ENCODE measurements at regions not wholly inside any gene's neighbourhood (a gene's known extent, or its start where the extent isn't known, plus 50 kb on each side); places are given as distances from the start of the nearest gene placed in this dataset.

DNA sequence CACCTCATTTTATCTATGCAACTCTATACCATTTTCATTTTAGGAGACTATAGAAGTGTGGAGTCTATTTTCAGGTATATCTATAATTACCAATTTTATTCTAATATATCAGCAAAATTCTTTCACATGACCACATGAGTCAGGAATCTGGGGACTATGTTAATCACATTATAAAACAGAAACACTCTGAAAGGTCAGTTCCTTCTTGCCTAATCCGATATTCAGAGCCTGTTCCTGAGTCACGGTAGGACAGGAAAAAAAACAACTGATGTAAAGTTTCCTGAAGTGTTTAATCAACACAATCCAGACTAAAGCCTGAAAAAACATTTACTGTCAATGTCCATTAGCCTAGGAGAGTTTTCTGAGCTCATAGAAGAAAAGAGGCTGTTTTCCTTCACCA is 1902.3 kb downstream of the NCAM2 start:
- H3K4me3 ChIP-seq = no peak overlapping the region
- TF ChIP-seq, protein P1, sequence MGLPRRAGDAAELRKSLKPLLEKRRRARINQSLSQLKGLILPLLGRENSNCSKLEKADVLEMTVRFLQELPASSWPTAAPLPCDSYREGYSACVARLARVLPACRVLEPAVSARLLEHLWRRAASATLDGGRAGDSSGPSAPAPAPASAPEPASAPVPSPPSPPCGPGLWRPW (IDR thresholded peaks at IDR 0.05) = no peak
- TF ChIP-seq, protein P2, sequence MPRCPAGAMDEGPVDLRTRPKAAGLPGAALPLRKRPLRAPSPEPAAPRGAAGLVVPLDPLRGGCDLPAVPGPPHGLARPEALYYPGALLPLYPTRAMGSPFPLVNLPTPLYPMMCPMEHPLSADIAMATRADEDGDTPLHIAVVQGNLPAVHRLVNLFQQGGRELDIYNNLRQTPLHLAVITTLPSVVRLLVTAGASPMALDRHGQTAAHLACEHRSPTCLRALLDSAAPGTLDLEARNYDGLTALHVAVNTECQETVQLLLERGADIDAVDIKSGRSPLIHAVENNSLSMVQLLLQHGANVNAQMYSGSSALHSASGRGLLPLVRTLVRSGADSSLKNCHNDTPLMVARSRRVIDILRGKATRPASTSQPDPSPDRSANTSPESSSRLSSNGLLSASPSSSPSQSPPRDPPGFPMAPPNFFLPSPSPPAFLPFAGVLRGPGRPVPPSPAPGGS (IDR thresholded peaks at IDR 0.05) = no peak
- TF ChIP-seq MAZ (IDR thresholded peaks at IDR 0.05; ENCODE audit: borderline replicate concordance, low read depth, low read length) (no peak), CEBPB (IDR thresholded peaks at IDR 0.05) (no peak), POLR2AphosphoS2 (conservative IDR thresholded peaks at IDR 0.05; ENCODE audit: low read length) (no peak), BHLHE40 (IDR thresholded peaks at IDR 0.05; ENCODE audit: low read depth, low read length) (no peak)
- DNase-seq (ENCODE audit: low read depth in 1 of 2, low spot score in 1 of 2) (no peak), FAIRE-seq (no peak), ATAC-seq (no peak)
- no peak overlapping the region for H3K4me2 ChIP-seq
- 5% methylated on average over 2 of the region's 2 CpGs for WGBS (ENCODE audit: missing lambda C conversion rate)
- no peaks in the 10 kb centered on the region; the same call in 2 of the 3 replicates for H3K9me3 ChIP-seq
- POLR2A ChIA-PET = no interaction called here
- no peaks in the 10 kb centered on the region for H3K4me1 ChIP-seq
- CTCF ChIA-PET = no interaction called here
- no peak overlapping the region for H3K27ac ChIP-seq

DNA sequence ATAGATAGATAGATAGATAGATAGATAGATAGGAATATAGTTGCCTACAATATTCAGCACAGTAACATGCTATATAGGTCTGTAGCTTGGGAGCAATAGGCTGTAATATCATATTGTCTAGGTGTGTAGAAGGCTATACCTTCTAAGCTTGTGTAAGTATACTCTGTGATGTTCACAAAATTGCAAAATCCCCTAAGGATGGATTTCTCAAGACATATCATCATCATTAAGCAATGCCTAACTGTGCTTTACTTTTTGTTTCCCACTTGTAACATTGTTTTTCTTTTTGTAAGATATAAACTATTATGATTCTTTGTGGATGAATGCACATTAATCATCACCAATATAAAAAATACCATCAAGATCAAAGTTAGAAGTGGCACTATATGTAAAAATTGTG is 1905.6 kb downstream of the NCAM2 start:
- CTCF ChIA-PET = no interaction called here
- TF ChIP-seq, protein P3, sequence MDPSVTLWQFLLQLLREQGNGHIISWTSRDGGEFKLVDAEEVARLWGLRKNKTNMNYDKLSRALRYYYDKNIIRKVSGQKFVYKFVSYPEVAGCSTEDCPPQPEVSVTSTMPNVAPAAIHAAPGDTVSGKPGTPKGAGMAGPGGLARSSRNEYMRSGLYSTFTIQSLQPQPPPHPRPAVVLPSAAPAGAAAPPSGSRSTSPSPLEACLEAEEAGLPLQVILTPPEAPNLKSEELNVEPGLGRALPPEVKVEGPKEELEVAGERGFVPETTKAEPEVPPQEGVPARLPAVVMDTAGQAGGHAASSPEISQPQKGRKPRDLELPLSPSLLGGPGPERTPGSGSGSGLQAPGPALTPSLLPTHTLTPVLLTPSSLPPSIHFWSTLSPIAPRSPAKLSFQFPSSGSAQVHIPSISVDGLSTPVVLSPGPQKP (IDR thresholded peaks at IDR 0.05; ENCODE audit: low read depth, low read length) = no peak
- TF ChIP-seq EP300 (IDR thresholded peaks at IDR 0.05) (no peak), ZSCAN20 (CRISPR knock-in tag; IDR thresholded peaks at IDR 0.05) (no peak), CHD4 (IDR thresholded peaks at IDR 0.05; ENCODE audit: borderline replicate concordance) (no peak), KDM1A (IDR thresholded peaks at IDR 0.05; ENCODE audit: low read depth) (no peak), BHLHE40 (IDR thresholded peaks at IDR 0.05; ENCODE audit: low read depth, low read length) (no peak), SREBF2 (IDR thresholded peaks at IDR 0.05) (no peak), PHF8 (IDR thresholded peaks at IDR 0.05; ENCODE audit: borderline replicate concordance, low read depth) (no peak), CHD2 (IDR thresholded peaks at IDR 0.05; ENCODE audit: low read length, partially characterized antibody) (no peak), FOSB (CRISPR knock-in tag; IDR thresholded peaks at IDR 0.05) (no peak), CEBPB (IDR thresholded peaks at IDR 0.05) (no peak), KDM5A (IDR thresholded peaks at IDR 0.05) (no peak)
- TF ChIP-seq, protein P4, sequence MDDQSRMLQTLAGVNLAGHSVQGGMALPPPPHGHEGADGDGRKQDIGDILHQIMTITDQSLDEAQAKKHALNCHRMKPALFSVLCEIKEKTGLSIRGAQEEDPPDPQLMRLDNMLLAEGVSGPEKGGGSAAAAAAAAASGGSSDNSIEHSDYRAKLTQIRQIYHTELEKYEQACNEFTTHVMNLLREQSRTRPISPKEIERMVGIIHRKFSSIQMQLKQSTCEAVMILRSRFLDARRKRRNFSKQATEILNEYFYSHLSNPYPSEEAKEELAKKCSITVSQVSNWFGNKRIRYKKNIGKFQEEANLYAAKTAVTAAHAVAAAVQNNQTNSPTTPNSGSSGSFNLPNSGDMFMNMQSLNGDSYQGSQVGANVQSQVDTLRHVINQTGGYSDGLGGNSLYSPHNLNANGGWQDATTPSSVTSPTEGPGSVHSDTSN (IDR thresholded peaks at IDR 0.05) = no peak
- TF ChIP-seq, protein P5, sequence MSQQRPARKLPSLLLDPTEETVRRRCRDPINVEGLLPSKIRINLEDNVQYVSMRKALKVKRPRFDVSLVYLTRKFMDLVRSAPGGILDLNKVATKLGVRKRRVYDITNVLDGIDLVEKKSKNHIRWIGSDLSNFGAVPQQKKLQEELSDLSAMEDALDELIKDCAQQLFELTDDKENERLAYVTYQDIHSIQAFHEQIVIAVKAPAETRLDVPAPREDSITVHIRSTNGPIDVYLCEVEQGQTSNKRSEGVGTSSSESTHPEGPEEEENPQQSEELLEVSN (IDR thresholded peaks at IDR 0.05; ENCODE audit: borderline replicate concordance, low read depth) = no peak
- TF ChIP-seq, protein P6, sequence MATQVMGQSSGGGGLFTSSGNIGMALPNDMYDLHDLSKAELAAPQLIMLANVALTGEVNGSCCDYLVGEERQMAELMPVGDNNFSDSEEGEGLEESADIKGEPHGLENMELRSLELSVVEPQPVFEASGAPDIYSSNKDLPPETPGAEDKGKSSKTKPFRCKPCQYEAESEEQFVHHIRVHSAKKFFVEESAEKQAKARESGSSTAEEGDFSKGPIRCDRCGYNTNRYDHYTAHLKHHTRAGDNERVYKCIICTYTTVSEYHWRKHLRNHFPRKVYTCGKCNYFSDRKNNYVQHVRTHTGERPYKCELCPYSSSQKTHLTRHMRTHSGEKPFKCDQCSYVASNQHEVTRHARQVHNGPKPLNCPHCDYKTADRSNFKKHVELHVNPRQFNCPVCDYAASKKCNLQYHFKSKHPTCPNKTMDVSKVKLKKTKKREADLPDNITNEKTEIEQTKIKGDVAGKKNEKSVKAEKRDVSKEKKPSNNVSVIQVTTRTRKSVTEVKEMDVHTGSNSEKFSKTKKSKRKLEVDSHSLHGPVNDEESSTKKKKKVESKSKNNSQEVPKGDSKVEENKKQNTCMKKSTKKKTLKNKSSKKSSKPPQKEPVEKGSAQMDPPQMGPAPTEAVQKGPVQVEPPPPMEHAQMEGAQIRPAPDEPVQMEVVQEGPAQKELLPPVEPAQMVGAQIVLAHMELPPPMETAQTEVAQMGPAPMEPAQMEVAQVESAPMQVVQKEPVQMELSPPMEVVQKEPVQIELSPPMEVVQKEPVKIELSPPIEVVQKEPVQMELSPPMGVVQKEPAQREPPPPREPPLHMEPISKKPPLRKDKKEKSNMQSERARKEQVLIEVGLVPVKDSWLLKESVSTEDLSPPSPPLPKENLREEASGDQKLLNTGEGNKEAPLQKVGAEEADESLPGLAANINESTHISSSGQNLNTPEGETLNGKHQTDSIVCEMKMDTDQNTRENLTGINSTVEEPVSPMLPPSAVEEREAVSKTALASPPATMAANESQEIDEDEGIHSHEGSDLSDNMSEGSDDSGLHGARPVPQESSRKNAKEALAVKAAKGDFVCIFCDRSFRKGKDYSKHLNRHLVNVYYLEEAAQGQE (IDR thresholded peaks at IDR 0.05) = no peak
- TF ChIP-seq, protein P7, sequence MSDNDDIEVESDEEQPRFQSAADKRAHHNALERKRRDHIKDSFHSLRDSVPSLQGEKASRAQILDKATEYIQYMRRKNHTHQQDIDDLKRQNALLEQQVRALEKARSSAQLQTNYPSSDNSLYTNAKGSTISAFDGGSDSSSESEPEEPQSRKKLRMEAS (IDR thresholded peaks at IDR 0.05) = no peak
- TF ChIP-seq, protein P8, sequence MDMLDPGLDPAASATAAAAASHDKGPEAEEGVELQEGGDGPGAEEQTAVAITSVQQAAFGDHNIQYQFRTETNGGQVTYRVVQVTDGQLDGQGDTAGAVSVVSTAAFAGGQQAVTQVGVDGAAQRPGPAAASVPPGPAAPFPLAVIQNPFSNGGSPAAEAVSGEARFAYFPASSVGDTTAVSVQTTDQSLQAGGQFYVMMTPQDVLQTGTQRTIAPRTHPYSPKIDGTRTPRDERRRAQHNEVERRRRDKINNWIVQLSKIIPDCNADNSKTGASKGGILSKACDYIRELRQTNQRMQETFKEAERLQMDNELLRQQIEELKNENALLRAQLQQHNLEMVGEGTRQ (IDR thresholded peaks at IDR 0.05) = no peak
- TF ChIP-seq, protein P9, sequence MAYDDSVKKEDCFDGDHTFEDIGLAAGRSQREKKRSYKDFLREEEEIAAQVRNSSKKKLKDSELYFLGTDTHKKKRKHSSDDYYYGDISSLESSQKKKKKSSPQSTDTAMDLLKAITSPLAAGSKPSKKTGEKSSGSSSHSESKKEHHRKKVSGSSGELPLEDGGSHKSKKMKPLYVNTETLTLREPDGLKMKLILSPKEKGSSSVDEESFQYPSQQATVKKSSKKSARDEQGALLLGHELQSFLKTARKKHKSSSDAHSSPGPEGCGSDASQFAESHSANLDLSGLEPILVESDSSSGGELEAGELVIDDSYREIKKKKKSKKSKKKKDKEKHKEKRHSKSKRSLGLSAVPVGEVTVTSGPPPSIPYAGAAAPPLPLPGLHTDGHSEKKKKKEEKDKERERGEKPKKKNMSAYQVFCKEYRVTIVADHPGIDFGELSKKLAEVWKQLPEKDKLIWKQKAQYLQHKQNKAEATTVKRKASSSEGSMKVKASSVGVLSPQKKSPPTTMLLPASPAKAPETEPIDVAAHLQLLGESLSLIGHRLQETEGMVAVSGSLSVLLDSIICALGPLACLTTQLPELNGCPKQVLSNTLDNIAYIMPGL (CRISPR knock-in tag; IDR thresholded peaks at IDR 0.05; ENCODE audit: borderline replicate concordance) = no peak
- POLR2A ChIA-PET = no interaction called here
- no peak overlapping the region for H3K4me3 ChIP-seq
- H3K9me3 ChIP-seq = no peaks in the 10 kb centered on the region; the same call in 2 of the 3 replicates
- FAIRE-seq (no peak), ATAC-seq (no peak), DNase-seq (ENCODE audit: low read depth in 1 of 2, low spot score in 1 of 2) (no peak)
- no peak overlapping the region for H3K4me2 ChIP-seq
- no peaks in the 10 kb centered on the region for H3K4me1 ChIP-seq
- no peak overlapping the region for H3K27ac ChIP-seq
